ENCODE measurements at regions not wholly inside any gene's neighbourhood (a gene's known extent, or its start where the extent isn't known, plus 50 kb on each side); places are given as distances from the start of the nearest gene placed in this dataset.
A peak's percentile ranks its signal among the peaks of the same experiment; 100 is the strongest.

DNA sequence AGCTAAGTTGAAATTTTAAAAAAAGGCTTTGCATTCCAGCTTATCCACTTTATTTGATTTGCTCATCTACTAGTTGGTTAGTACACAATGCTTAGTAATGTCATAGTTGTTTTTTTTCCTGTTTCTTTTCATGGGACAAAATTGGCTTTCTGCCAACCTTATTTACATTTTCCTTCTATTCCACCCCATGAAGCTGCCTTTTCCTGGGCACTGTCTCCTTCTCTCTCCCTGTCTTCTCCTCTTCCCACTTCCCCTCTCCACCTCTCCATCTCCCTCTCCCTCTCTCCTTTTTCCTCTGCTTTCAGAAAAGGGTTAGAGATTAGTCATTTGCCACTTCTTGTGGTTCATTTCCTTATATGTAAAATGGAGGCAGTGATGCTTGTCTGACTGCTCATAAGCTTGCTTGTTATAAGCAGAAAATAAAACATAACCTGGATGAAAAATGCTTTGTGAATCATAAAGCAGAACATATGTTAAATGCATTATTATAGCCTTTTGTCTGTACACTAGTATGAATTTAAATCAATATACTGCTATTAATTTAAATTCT is 181.9 kb downstream of the CEP135 start:
- no peaks in the 10 kb centered on the region for H3K9me3 ChIP-seq (ENCODE audit: low read length)
- intact Hi-C loops (cut with micrococcal nuclease; ENCODE audit: unreplicated experiment) (no loop called here), in situ Hi-C loops (cut with HindIII; ENCODE audit: extremely low pct_ligation_motif_present, low pct_unique_long_range_greater_than_20kb) (loop anchor here (5.0 kb wide), 1 partner anchor 167 kb away; no protein-coding TSS in a partner anchor)
- TF ChIP-seq LCORL (IDR thresholded peaks at IDR 0.05), result peak; percentile 82
- TF ChIP-seq LCORL (CRISPR knock-in tag; IDR thresholded peaks at IDR 0.05), result no peak
- TF ChIP-seq ZNF101 (CRISPR knock-in tag; IDR thresholded peaks at IDR 0.05; ENCODE audit: borderline replicate concordance, low read depth), result no peak
- no peaks in the 10 kb centered on the region for H3K36me3 ChIP-seq (replicated peaks in 1 of 2; ENCODE audit: control insufficient read depth in 1 of 2, insufficient read depth in 2 of 2, low read length in 2 of 2)
- H4K20me1 ChIP-seq (ENCODE audit: insufficient read depth, low read length), result no peaks in the 10 kb centered on the region; the same call in 1 of the 2 replicates
- no peak overlapping the region for H2AFZ ChIP-seq (ENCODE audit: low read length)
- DNase-seq (ENCODE audit: low spot score) (no peak), FAIRE-seq (no peak), ATAC-seq (no peak)
- H3K4me3 ChIP-seq (replicated peaks in 1 of 3; ENCODE audit: insufficient read depth in 1 of 3, low read depth in 2 of 3, low read length in 3 of 3), result no peak overlapping the region
- no peak overlapping the region for H3K4me2 ChIP-seq (ENCODE audit: low read depth, low read length)
- no peak overlapping the region for H3K9ac ChIP-seq (ENCODE audit: insufficient read depth, low read depth, low read length)
- ChIA-PET CTCF (ENCODE audit: low intra/inter-chr PET ratio, low total read pairs) (no interaction called here), POLR2A (no interaction called here)
- H3K4me1 ChIP-seq (ENCODE audit: insufficient read depth, low read length), result peaks cover 28% of the 10 kb centered on the region
- no TSS peak for BruUV-seq (replicated peaks)
- H3K79me2 ChIP-seq (ENCODE audit: insufficient read depth, low read length), result no peaks in the 10 kb centered on the region
- H3K27me3 ChIP-seq (ENCODE audit: control insufficient read depth in 1 of 2, insufficient read depth in 2 of 2, low read length in 2 of 2), result no peaks in the 10 kb centered on the region
- H3K27ac ChIP-seq (ENCODE audit: extremely low read length, insufficient read depth, low read length), result no peak overlapping the region

DNA sequence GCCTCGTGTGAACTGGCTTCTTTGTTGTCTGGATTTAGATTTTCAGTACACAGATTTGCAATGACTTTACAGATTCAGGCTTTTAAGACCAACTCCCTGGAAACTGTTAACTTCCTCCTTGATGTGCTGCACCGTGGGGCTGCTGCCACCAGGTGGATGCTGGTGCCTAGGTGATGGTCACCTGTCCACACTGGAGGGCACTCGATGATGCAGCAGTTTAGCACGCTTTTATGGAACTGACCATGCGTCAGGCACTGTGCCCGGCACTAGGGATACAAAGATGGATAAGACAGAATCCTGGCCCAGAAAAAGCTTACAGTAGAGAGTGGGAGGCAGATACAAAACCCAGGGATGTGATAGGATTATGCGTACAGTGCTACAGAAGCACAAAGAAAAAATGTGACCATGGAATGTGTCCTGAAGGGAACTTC is 180.7 kb downstream of the CEP135 start:
- intact Hi-C loops (cut with micrococcal nuclease; ENCODE audit: unreplicated experiment) (loop anchor here (1.0 to 5.0 kb wide), 3 partner anchors 113 to 172 kb away; no protein-coding TSS in a partner anchor), in situ Hi-C loops (cut with HindIII; ENCODE audit: extremely low pct_ligation_motif_present, low pct_unique_long_range_greater_than_20kb) (no loop called here)
- Histone ChIP-seq H3K4me2 (ENCODE audit: low read depth, low read length) (no peak overlapping the region), H3K27ac (ENCODE audit: extremely low read length, insufficient read depth, low read length) (no peak overlapping the region), H3K79me2 (ENCODE audit: insufficient read depth, low read length) (no peaks in the 10 kb centered on the region), H3K36me3 (replicated peaks in 1 of 2; ENCODE audit: control insufficient read depth in 1 of 2, insufficient read depth in 2 of 2, low read length in 2 of 2) (no peaks in the 10 kb centered on the region), H4K20me1 (ENCODE audit: insufficient read depth, low read length) (no peaks in the 10 kb centered on the region; the same call in 1 of the 2 replicates), H3K27me3 (ENCODE audit: control insufficient read depth in 1 of 2, insufficient read depth in 2 of 2, low read length in 2 of 2) (no peaks in the 10 kb centered on the region), H3K9ac (ENCODE audit: insufficient read depth, low read depth, low read length) (no peak overlapping the region), H3K4me3 (replicated peaks in 1 of 3; ENCODE audit: insufficient read depth in 1 of 3, low read depth in 2 of 3, low read length in 3 of 3) (no peak overlapping the region), H3K9me3 (ENCODE audit: low read length) (no peaks in the 10 kb centered on the region), H2AFZ (ENCODE audit: low read length) (no peak overlapping the region), H3K4me1 (ENCODE audit: insufficient read depth, low read length) (peaks cover 20% of the 10 kb centered on the region)
- FAIRE-seq (peak; percentile 70), DNase-seq (ENCODE audit: low spot score) (peak; percentile 56), ATAC-seq (peak; percentile 97)
- 50% methylated on average over 7 of the region's 7 CpGs for WGBS (ENCODE audit: low lambda C conversion rate)
- CTCF ChIA-PET (ENCODE audit: low intra/inter-chr PET ratio, low total read pairs), result interaction anchor here (1.1 to 2.7 kb wide), 2 partner anchors 126 to 172 kb away, joined by 4 to 34 read pairs; no protein-coding TSS in a partner anchor
- POLR2A ChIA-PET, result no interaction called here
- no TSS peak for BruUV-seq (replicated peaks)
- TF ChIP-seq ZNF484 (CRISPR knock-in tag; IDR thresholded peaks at IDR 0.05; ENCODE audit: borderline replicate concordance, low read depth) (no peak), SALL1 (CRISPR knock-in tag; IDR thresholded peaks at IDR 0.05) (peak; percentile 52; the same call in 1 of the 2 replicates), FOSL2 (CRISPR knock-in tag; IDR thresholded peaks at IDR 0.05) (peak; percentile 38), ELF1 (CRISPR knock-in tag; IDR thresholded peaks at IDR 0.05) (0 out of 2 replicates have a peak, but pooled peaks have one; percentile 20), SCMH1 (CRISPR knock-in tag; IDR thresholded peaks at IDR 0.05; ENCODE audit: borderline replicate concordance) (no peak), SMC3 (IDR thresholded peaks at IDR 0.05; ENCODE audit: low read length) (peak; percentile 81), STAG1 (CRISPR knock-in tag; IDR thresholded peaks at IDR 0.05) (peak; percentile 95), ZNF552 (CRISPR knock-in tag; IDR thresholded peaks at IDR 0.05; ENCODE audit: borderline replicate concordance) (no peak), MAFF (IDR thresholded peaks at IDR 0.05; ENCODE audit: low read depth, low read length) (0 out of 2 replicates have a peak, but pooled peaks have one; percentile 10), MIXL1 (CRISPR knock-in tag; IDR thresholded peaks at IDR 0.05) (0 out of 2 replicates have a peak, but pooled peaks have one; percentile 40), ZFP36 (IDR thresholded peaks at IDR 0.05; ENCODE audit: borderline replicate concordance, low read depth, low read length, partially characterized antibody) (no peak), NFE2 (CRISPR knock-in tag; IDR thresholded peaks at IDR 0.05) (peak; percentile 92)
- TF ChIP-seq, protein P1, sequence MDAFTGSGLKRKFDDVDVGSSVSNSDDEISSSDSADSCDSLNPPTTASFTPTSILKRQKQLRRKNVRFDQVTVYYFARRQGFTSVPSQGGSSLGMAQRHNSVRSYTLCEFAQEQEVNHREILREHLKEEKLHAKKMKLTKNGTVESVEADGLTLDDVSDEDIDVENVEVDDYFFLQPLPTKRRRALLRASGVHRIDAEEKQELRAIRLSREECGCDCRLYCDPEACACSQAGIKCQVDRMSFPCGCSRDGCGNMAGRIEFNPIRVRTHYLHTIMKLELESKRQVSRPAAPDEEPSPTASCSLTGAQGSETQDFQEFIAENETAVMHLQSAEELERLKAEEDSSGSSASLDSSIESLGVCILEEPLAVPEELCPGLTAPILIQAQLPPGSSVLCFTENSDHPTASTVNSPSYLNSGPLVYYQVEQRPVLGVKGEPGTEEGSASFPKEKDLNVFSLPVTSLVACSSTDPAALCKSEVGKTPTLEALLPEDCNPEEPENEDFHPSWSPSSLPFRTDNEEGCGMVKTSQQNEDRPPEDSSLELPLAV (CRISPR knock-in tag; conservative IDR thresholded peaks at IDR 0.05; ENCODE audit: low read depth), result no peak

All from HepG2 (cell line).